ENCODE measurements at regions not wholly inside any gene's neighbourhood (a gene's known extent, or its start where the extent isn't known, plus 50 kb on each side); places are given as distances from the start of the nearest gene placed in this dataset.

DNA sequence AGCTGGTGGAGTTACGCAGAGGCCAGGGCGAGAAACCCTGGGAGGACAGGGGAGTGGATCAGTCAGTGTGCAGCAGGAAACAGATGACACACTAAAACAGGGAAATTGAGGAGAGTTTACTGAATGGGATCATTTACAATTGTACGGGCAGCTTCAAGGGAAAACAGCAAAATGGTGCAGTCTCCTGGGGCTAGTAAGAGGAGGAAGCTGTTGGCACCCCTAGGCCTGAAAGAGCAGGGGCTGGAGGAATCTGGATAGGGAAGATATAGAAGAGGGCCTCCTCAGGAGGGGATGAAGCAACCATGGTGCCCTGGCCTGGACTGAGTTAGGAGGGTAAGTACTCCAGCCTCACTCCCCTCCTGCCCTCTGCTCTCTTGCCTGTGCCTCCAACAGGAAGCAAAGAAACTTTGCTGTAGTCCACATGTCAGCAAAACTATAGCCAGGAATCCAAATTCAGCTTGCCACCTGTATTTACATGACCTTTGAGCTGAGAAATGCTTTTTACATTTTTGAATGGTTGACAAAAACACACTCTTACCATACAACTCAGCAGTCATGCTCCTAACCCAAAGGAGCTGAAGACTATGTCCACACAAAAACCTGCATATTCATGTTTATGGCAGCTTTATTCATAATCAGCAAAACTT is 52.3 kb upstream of the OPN4 start:
- no peak for ATAC-seq
- no peaks in the 10 kb centered on the region for H3K27me3 Mint-ChIP-seq
- no peak overlapping the region for H3K27ac Mint-ChIP-seq
- no peak overlapping the region for H3K4me3 Mint-ChIP-seq
- peaks cover 4% of the 10 kb centered on the region for H3K9me3 Mint-ChIP-seq
- no peaks in the 10 kb centered on the region for H3K4me1 Mint-ChIP-seq
- H3K36me3 Mint-ChIP-seq = no peaks in the 10 kb centered on the region

- H3K27me3 Mint-ChIP-seq = no peaks in the 10 kb centered on the region
- peaks cover 4% of the 10 kb centered on the region for H3K9me3 Mint-ChIP-seq
- H3K4me3 Mint-ChIP-seq = no peak overlapping the region
- ATAC-seq = no peak
- H3K27ac Mint-ChIP-seq = no peak overlapping the region
- no peaks in the 10 kb centered on the region for H3K36me3 Mint-ChIP-seq
- H3K4me1 Mint-ChIP-seq = no peaks in the 10 kb centered on the region
These were observed 51.1 kb upstream of the OPN4 start for GRCh38 chr10:86603256-86603655.
